ENCODE measurements at regions not wholly inside any gene's neighbourhood (a gene's known extent, or its start where the extent isn't known, plus 50 kb on each side); places are given as distances from the start of the nearest gene placed in this dataset.
A peak's percentile ranks its signal among the peaks of the same experiment; 100 is the strongest.

GRCh38 chr3:30471796-30472489 is 134.5 kb upstream of the TGFBR2 start:
- no peaks in the 10 kb centered on the region for H3K27me3 ChIP-seq
- peak overlapping the region in 4 of 10 donors; percentile 42 to 80 (median 47) for H3K27ac ChIP-seq
- no peaks in the 10 kb centered on the region for H3K36me3 ChIP-seq
- intact Hi-C loops (cut with DNase I), result no loop called here
- no peak overlapping the region for H3K4me3 ChIP-seq
- no peak for TF ChIP-seq CTCF (IDR thresholded peaks at IDR 0.05)
- peaks cover 4 to 61% (median 23%) of the 10 kb centered on the region in 9 donors for H3K4me1 ChIP-seq
- ATAC-seq, result peak in 4 of 8 donors; percentile 29 to 81 (median 58)
- DNase-seq, result no peak
- no peaks in the 10 kb centered on the region for H3K9me3 ChIP-seq

GRCh38 chr3:30473374-30474051 is 132.9 kb upstream of the TGFBR2 start:
- Histone ChIP-seq H3K27ac (peak overlapping the region in 6 of 10 donors; percentile 20 to 80 (median 46)), H3K4me3 (no peak overlapping the region), H3K27me3 (no peaks in the 10 kb centered on the region), H3K9me3 (no peaks in the 10 kb centered on the region), H3K36me3 (no peaks in the 10 kb centered on the region), H3K4me1 (peaks cover 4 to 77% (median 35%) of the 10 kb centered on the region in 9 donors)
- ATAC-seq, result peak; percentile 36 to 93 (median 73)
- intact Hi-C loops (cut with DNase I), result no loop called here
- WGBS, 2 donors, result 81 to 88% methylated on average over 3 of the region's 3 CpGs
- TF ChIP-seq CTCF (IDR thresholded peaks at IDR 0.05), result no peak
- no peak for DNase-seq

GRCh38 chr3:30474371-30474770 is 132.0 kb upstream of the TGFBR2 start:
- no peak for TF ChIP-seq CTCF (IDR thresholded peaks at IDR 0.05)
- intact Hi-C loops (cut with DNase I), result no loop called here
- WGBS, 2 donors, result 83 to 85% methylated on average over 1 of the region's 1 CpG
- Histone ChIP-seq H3K27me3 (no peaks in the 10 kb centered on the region), H3K4me1 (peaks cover 4 to 83% (median 35%) of the 10 kb centered on the region in 9 donors), H3K27ac (peak overlapping the region in 6 of 10 donors; percentile 8 to 80 (median 39)), H3K36me3 (no peaks in the 10 kb centered on the region), H3K4me3 (no peak overlapping the region), H3K9me3 (no peaks in the 10 kb centered on the region)
- no peak for DNase-seq
- ATAC-seq, result no peak

GRCh38 chr3:30475038-30475808 is 131.2 kb upstream of the TGFBR2 start:
- Histone ChIP-seq H3K4me1 (peaks cover 7 to 90% (median 39%) of the 10 kb centered on the region in 9 donors), H3K4me3 (no peak overlapping the region), H3K9me3 (no peaks in the 10 kb centered on the region), H3K27me3 (no peaks in the 10 kb centered on the region), H3K36me3 (no peaks in the 10 kb centered on the region), H3K27ac (peak overlapping the region in 2 of 10 donors; percentile 41 to 80)
- DNase-seq (no peak), ATAC-seq (no peak)
- intact Hi-C loops (cut with DNase I), result no loop called here
- TF ChIP-seq CTCF (IDR thresholded peaks at IDR 0.05), result no peak
- 96 to 98% methylated on average over 5 of the region's 5 CpGs for WGBS, 2 donors

Data from heart right ventricle (tissue), 16 donors.